ENCODE measurements at regions not wholly inside any gene's neighbourhood (a gene's known extent, or its start where the extent isn't known, plus 50 kb on each side); places are given as distances from the start of the nearest gene placed in this dataset.

GRCh38 chr6:85868685-85869084 is 226.0 kb upstream of the SYNCRIP start:
- TF ChIP-seq CTCF (IDR thresholded peaks at IDR 0.05; ENCODE audit: low read depth, low read length): no peak
- in situ Hi-C loops (cut with HindIII; ENCODE audit: low sequenced_read_pairs): no loop called here

DNA sequence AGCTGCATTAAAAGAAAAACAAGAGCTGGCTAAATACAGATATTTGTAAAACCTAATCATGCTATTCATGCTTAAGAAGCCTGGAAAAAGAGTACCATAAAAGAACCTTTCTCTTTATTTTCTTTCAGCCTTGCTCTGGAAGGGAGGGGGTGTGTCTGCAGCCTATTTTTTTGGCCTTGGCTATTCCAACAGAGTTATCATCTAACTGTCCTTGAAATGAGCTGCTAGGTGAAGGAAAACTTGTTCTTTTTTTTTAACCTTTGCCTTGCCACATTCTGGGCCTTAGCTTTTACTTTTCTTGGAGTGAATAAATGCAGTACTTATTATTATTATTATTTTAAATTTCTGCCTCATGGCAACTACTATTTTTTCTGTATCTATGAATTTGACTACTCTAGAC is 224.9 kb upstream of the SYNCRIP start:
- DNase-seq (ENCODE audit: low read depth, low spot score): no peak
- TF ChIP-seq CTCF (IDR thresholded peaks at IDR 0.05; ENCODE audit: low read depth, low read length): no peak
- no peak overlapping the region for H3K4me3 ChIP-seq (ENCODE audit: low read depth, low read length)
- in situ Hi-C loops (cut with HindIII; ENCODE audit: low sequenced_read_pairs): no loop called here

More at GRCh38 chr6:85868685-85869084, 226.0 kb upstream of the SYNCRIP start:
- DNase-seq (ENCODE audit: low read depth, low spot score): no peak
- no peak overlapping the region for H3K4me3 ChIP-seq (ENCODE audit: low read depth, low read length)

DNA sequence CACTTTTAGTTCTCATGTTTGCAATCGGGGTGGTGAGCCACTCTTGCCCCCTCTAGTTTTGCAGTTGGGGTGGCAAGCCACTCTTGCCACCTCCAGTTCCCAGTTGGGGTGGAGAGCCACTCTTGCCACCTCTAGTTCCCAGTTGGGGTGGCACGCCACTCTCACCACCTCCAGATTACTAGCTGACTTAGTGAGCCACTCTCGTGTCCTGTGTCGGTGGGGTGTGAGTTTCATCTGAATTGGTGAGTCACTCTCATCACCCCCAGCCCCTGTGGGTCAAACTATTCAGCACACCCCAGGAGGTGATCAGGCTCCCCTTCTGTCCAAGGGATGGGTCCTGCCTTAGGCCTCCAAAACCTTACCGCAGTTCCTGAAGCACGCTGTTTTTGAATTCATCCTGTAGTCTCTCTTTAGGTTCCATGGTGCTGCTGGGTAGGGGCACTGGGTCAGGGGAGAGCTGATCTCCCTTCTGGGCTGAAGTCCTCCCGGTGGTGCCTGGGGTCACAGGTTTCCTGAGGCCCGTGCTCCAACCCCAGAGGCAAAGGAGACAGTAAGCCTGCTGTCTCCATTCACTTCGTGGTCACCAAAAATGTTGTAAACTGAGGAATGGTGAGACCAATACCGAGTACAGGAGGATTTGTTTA is 224.2 kb upstream of the SYNCRIP start:
- no peak for DNase-seq (ENCODE audit: low read depth, low spot score)
- in situ Hi-C loops (cut with HindIII; ENCODE audit: low sequenced_read_pairs): no loop called here
- no peak for TF ChIP-seq CTCF (IDR thresholded peaks at IDR 0.05; ENCODE audit: low read depth, low read length)
- H3K4me3 ChIP-seq (ENCODE audit: low read depth, low read length): no peak overlapping the region

DNA sequence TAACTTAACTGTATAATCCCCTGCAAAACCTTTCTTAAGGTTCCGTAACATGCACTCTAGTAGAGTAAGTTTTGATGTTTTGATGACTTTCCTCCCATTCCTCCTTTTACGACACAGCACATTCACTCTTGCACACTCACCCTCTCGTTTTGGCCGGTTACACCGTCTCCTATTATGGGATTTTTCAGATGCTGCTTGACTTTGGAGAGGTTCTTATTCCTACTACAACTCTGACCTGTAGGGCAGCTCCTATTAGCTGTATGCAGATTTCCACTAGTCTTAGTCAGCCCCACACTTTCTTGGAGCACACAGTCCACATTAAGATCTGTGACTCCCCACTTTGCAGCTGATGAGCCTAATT is 223.7 kb upstream of the SYNCRIP start:
- DNase-seq (ENCODE audit: low read depth, low spot score): no peak
- no peak for TF ChIP-seq CTCF (IDR thresholded peaks at IDR 0.05; ENCODE audit: low read depth, low read length)
- H3K4me3 ChIP-seq (ENCODE audit: low read depth, low read length): peak overlapping the region; percentile 47
- in situ Hi-C loops (cut with HindIII; ENCODE audit: low sequenced_read_pairs): no loop called here

GRCh38 chr6:85865420-85866369 is 223.0 kb upstream of the SYNCRIP start:
- peak overlapping the region; percentile 47 for H3K4me3 ChIP-seq (ENCODE audit: low read depth, low read length)
- TF ChIP-seq CTCF (IDR thresholded peaks at IDR 0.05; ENCODE audit: low read depth, low read length): no peak
- in situ Hi-C loops (cut with HindIII; ENCODE audit: low sequenced_read_pairs): no loop called here
- DNase-seq (ENCODE audit: low read depth, low spot score): peak; percentile 77

DNA sequence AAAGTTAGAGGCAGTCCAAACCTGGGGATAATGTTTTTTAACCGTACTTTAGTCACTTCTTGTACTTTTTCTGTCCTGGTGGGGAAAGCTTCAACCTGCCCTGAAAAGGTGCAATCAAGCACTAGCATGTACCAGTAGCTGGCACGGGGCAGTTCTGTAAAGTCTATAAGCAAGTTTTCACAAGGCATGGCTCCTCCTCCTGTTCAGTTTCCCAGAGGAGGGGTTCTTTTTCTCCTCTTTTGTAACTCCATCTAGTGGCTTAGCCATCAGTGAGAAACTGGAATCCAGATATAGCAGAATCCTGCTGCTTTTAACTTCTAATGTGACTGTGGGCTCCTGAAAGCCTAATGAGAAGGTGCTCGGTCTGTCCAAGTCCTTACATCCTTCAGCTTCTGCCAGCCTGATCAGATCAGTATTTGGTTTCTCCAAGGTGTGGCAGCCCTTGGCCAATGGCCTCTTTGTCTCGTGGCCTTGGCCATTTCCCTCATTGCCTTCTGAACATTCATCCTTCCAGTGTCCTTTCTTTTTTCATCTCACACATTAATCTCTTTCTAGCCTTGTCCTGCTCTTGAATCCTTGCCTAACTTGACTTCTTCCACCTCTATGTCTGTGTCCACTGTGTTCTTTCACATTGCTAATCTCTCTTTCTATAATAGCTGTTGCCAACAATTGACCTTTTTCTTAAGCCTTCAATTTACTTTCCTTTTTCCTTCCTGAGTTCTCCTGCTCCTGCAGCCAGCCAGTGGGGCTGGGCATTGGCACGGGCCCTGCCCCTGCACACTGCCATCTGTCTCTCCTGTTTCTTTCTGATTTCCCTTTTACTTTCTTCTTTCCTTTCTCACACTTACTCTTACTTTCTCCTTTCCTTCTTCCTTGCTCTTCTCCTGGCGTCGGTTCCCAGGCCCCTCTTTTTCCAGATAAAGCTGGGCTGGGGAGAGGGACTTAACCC is 222.0 kb upstream of the SYNCRIP start:
- in situ Hi-C loops (cut with HindIII; ENCODE audit: low sequenced_read_pairs): no loop called here
- DNase-seq (ENCODE audit: low read depth, low spot score): peak; percentile 35
- peak; percentile 21 for TF ChIP-seq CTCF (IDR thresholded peaks at IDR 0.05; ENCODE audit: low read depth, low read length)
- H3K4me3 ChIP-seq (ENCODE audit: low read depth, low read length): no peak overlapping the region
